ENCODE measurements at regions not wholly inside any gene's neighbourhood (a gene's known extent, or its start where the extent isn't known, plus 50 kb on each side); places are given as distances from the start of the nearest gene placed in this dataset.

- TF ChIP-seq CTCF (IDR thresholded peaks at IDR 0.05) (no peak), POLR2AphosphoS5 (IDR thresholded peaks at IDR 0.05) (no peak), EP300 (IDR thresholded peaks at IDR 0.05) (no peak), POLR2A (IDR thresholded peaks at IDR 0.05) (no peak)
These were observed 227.2 kb downstream of the FOXO1 start for GRCh38 chr13:40438999-40439797.
